Lower leg skin (tissue), 3 donors: ENCODE measurements at regions not wholly inside any gene's neighbourhood (a gene's known extent, or its start where the extent isn't known, plus 50 kb on each side); places are given as distances from the start of the nearest gene placed in this dataset.

ENCODE experiments used
- CTCF ChIP-seq, 3 donors: fragments of 450-650 bp; IDR thresholded peaks; one replicate each; pipeline ENCODE4 v1.5.1; 2016; ENCODE audit warnings: antibody characterized with exemption in 3 of 3, mild to moderate bottlenecking in 3 of 3, moderate library complexity in 2 of 3
- POLR2A ChIP-seq, 2 donors: fragments of 450-650 bp; IDR thresholded peaks; one replicate each; pipeline ENCODE4 v1.6.1; 2016 to 2017; ENCODE audit warnings: antibody characterized with exemption in 2 of 2, mild to moderate bottlenecking in 1 of 2, moderate library complexity in 1 of 2

DNA sequence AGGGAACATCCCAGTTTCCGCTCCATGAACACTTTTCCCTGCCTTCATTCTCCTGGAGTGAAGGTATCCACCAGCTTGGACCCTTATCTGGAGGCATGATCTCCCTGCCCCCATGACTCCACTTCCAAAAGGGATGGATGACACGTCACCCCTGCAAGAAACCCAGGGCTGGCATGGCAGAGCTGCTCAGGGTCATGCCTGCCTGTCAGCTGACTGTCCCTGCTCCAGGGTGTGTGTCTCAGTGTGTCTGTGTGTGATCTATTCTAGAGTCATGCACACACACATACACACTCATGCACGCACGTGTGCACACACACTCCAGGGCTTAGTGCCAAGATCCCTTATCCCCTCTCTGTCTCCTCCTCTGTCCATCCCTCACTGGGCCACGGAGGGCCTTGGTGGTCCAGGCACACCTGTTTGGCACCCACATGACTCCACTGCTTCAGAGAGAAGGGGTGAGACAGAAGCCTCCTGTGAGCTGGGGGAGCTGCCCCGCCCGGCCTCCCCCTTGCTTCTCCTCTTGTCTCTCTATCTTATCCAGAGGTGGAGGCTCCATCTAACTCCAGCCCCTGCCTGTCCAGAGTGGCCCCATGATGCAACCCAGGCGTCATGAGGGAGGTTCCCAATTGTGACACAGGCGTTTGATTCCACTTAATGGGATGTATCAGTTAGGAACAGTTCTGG is 290.9 kb downstream of the CDC5L start:
- TF ChIP-seq CTCF (IDR thresholded peaks at IDR 0.05) (no peak), POLR2A (IDR thresholded peaks at IDR 0.05) (no peak)
